HG03457 (cell line): ENCODE measurements at regions not wholly inside any gene's neighbourhood (a gene's known extent, or its start where the extent isn't known, plus 50 kb on each side); places are given as distances from the start of the nearest gene placed in this dataset.

ENCODE experiments used
- ATAC-seq: cut with Tn5 transposase; IDR thresholded peaks from one replicate; pipeline ENCODE4 v1.9.1; 2021; ENCODE audit warnings: moderate number of reproducible peaks; ENCODE audit not compliant: unreplicated experiment

DNA sequence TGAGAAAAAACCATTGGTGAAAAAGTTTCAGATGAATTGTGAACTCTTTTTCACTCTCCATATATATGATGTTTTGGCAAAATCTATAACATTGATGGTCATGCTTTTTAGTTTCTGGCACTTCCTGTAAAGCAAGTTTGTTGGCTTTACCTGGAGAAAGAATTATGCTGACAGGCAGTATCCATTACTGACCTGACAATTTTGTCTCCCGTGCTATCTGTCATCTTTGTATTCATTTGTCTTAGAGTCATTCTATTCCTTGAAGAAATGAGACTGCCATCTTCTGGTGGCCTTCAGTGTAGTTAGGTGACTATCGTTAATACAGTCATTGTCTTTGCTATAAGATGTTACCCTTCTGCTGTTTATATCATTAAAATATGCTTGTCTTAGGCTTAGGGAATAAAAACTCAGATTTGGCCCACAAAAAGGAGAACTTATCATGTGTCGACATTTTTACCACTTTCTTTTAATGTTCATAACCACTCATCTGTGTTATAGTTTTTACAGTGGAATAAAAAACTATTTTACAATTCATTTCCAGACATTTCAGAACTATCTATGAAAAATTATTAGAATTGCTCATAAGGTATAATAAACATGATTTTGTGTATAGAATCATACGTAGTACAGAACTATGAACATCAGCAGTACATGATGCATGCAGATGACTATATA is 707.0 kb downstream of the EPM2A start:
- no peak for ATAC-seq

DNA sequence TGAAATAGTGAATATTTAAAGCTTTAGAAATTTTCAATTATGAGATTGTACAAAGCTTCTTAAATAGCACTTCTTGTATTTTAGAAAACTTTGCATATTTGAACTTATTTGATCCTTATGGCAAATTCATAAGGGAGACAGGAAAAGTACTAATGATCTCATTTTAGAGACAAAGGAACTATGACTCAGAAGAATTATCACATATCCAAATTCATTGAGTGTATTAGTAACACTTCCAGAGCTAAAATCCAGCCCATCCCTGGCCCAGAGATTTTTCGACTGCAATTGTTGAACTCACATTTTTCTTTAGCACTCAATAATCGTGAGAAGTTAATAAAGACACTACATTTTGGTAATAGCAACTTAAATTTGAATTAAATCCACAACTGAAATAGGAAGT is 704.3 kb downstream of the EPM2A start:
- no peak for ATAC-seq

DNA sequence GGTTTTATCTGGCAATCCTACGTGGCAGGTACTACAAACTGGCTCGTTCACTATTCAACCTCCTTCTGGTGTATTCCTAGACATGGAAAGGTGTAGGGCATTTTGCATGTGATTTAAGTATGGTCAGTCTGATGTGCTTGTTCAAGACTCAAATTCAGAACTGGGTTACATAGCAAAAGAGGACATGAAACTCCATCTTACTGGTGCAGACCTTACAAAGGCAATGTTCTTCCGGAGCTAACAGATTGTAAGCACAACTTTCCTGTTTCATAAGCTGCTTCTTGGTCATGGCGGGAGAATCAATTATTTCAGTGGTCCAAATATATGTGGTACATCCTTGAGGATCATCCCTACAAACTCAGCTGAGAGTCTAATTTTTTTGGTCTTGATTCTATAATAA is 703.4 kb downstream of the EPM2A start:
- ATAC-seq = no peak

DNA sequence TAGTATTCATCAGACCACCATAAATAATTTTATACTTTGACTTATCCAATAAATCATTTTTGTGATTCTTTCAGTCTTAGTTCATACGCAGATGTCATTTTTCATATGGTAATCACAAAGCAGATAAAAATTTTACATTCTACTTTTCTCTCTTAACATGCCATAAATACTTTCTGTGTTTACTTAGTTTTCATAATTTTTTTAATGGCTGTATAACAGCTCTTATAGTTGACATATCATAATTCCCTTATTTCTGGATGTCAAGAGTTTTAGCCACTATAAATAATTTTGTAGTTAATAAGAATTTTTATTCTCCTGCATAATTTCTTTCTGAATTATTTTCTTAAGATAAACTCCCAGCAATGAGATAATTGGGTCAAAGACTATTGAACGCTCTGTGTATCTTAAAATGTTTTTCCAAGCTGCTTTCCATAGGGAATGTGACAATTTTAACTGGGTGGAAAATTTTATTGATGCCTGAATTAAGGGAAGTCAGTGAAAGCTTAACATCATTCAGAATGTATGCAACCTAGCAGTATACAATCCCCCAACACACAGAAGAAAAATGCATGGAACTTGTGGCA is 702.7 kb downstream of the EPM2A start:
- ATAC-seq = no peak

DNA sequence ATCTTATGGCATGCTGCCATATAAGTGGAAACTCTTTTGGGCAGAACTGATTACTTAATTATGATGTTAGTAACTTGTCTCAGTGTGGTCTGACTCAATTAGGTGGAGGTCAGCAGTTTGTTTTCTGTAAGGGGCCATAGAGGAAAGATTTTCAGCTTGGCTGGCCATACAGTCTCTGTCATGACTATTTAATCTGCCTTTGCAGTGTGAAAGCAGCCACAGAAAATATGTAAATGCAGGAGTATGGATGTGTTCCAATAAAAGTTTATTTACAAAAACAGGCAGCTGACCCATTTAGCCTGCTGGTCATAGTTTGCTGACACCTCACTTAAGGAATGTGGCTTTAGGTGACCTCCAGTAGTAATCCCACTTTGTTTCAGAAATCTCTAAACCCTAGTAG is 700.7 kb downstream of the EPM2A start:
- no peak for ATAC-seq

DNA sequence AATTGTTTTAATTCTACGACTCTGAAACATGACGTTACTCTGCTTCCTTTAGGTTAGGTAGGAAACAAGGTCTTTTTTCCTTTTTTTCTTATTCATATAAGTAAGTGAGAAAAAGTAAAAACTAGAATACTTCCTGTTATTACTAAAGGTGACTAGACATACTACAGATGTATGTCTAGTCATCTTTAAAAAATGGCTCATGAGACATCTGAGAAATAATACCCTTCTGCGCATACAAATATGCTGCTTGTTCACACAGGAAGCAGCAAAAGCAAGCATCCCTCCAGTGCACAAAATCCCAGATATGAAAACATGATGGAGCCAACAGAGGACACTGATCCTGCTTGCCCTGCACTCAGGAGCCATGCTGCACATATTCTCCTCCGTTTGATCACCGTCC is 699.1 kb downstream of the EPM2A start:
- no peak for ATAC-seq

DNA sequence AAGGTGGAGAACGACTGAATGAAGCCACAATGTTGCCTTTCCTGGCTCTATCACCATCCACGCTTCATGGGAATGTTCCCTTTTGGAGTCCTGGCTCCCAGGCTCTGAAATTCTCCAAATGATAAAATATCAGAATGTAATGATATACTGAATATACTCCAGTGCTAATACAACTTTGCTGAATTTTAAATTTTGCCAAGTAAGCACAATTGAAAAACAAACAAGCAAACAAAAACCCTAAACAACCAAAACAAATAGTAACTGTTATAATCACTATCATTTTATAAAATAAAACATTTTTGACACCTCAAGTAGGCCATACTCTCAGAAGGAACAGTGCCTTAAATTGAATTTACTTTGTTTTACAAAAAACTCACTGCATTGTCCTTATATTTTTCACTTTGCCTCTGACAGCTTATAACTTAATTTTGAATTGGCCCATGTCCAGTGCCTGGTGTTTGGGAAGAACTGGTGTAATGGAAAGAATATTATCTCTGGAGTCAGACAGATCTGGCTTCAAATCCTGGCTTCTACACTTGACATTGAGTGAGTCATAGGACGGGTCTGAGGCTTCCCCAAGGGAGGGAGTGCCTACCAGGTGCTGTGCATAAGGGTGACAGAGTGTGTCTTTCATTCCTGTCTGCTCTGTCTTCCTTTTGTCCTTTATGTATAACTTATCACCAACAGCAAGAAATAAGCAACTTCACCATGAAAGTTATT is 698.3 kb downstream of the EPM2A start:
- ATAC-seq = no peak

DNA sequence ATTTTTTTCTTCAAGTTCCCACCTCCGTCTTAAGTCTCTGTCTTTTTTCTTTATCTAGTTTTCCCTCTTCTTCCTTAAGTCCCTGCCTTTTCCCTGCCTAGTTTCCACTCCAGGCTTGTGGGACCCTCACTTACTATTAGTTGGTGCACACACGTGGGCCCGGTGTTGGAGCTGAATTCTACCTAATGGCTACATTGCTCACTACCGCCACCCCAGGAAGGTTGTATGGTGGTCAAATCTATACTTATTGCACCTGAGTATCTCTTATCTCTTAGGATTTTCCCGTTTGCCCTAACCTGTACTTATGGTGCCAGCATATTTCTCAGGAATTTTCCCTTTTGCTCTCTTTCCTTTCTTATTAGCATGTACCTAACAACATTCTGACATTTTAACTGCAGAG is 692.8 kb downstream of the EPM2A start:
- no peak for ATAC-seq

DNA sequence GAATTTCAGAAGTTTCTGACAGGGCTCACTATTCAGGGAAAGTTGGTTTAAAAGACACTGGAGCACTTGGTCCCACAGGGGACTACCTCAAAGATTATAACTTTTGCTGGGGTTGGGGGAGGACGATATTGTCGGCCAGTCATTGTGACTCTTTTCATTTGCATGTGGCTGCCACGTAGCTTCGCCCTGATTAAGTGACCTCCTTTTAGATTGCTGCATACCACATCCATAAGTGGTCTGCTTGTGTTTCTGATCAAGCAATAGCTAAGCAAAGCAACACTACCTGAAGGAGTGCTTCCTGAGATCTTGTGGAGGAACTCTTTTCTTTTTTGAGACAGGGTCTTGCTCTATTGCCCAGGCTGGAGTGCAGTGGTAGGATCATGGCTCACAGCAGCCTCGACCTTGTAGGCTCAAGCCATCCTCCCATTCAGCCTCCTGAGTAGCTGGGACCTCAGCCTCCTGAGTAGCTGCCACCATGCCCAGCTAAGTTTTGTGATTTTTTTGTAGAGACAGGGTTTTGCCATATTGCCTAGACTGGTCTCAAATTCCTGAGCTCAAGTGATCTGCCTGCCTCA is 691.3 kb downstream of the EPM2A start:
- no peak for ATAC-seq

DNA sequence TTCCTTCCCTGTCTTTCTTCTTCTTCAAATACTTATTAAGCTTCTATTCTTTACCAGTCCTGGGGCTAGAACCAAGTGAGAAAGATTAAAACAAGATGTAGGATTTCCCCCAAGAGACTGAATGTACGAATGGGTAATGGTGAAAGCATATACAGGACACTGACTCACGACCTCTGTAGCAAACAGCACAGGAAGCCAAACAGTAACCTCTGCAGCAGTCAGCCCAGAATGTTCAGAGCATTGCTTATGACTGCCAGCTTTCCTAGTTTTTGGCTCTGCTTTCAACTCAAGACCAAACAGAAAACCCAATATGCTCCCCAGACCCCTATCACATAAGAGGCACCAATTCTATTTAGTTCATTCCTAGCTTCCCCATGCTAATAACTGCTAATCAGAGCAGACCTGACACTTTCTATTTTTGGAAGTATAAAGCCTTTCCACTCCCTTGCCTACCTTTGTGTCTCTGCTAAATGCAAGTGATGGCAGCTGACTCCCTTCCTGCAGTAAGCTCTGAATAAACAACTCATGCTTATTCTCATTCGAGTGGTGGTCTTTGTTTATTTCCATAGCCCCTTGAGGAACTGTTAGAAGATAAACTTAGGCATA is 690.6 kb downstream of the EPM2A start:
- no peak for ATAC-seq

DNA sequence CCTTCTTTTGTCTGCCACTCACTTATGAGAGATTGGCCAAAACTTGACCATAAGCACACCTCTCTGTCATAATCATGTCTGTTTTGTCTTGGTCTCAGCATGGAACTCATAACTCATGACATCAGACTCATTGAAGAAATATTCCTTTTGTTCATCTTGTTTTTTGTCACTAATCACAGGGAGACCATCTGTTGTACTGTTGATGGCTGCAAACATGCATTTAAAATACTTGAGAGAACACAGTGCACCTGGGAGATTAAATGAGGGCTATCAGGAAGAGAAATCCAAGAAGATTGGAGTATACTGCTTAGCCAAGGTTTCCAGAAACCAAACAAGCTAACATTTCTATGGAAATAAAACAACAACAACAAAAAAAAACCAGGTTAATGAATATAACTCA is 689.7 kb downstream of the EPM2A start:
- no peak for ATAC-seq

DNA sequence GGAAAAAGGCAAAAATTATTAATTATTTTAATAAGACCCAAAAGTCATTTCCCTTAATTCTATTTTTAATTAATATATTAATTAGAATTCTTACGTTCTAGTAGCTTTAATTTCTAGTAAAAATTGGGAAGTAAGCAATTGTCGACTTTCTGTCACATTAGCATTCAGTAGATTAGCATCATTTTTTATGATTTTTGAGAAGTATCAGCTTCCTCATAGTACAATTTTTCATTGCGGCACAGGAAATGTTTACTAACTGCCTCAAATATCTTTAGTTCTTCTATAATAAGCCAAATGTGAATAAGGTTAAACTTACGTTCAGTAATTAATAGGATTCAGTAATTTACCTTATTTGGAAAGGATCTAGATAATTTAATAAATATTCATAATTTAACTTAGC is 687.4 kb downstream of the EPM2A start:
- no peak for ATAC-seq

DNA sequence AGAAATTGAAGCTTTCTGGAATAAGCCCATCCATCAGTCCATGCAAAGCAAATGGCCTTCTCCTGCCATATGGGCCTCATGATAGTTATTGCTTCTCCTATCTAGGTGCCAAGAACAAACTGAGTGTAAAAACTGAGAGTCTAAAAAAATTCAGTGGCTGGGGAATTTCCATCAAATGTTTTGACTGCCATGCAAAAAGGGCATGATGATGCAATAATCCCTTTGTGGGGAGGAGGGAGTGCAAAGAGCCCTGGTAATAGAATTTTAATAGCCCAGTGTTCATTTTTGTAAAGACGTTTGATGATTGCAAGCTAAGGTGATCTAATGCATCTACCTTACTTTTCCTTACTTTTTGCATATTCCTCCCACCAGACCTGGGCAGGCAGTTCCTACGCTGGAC is 683.7 kb downstream of the EPM2A start:
- no peak for ATAC-seq

DNA sequence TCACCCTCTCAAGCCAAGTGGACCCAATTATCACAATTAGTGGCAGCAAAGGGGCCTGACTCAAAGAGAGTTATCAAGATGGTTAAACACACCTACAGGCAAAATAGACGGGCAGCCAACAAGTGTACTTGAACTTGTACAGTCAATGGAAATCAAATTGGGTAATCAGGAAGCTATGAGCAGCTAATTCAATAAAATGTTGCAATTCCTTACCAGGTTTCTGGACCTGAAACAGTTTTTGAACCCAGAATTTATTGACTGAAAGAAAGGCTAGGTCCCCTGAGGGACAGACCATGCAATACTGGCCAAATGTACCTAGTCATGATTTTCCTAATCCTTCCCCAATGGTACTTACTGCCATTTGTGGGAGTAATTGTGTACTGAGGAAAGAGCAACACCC is 679.8 kb downstream of the EPM2A start:
- no peak for ATAC-seq

DNA sequence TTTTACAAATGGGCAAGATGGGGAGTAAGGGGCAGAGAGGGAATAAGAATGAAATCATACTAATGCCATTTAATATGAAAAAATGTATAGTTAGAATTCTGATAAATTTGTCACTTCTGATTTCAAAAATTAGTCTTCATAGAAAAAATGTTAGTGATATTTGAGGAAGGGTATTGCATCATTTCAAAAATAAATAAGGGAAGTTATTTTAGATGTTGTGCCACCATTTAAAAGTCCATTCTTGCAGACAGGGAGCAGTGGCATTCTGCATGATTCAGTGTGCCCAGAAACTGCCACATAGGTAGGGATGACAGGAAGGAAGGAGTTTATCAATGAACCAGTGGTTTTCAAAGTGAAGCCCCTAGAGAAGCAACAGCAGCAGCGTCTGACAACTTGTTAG is 674.6 kb downstream of the EPM2A start:
- no peak for ATAC-seq

DNA sequence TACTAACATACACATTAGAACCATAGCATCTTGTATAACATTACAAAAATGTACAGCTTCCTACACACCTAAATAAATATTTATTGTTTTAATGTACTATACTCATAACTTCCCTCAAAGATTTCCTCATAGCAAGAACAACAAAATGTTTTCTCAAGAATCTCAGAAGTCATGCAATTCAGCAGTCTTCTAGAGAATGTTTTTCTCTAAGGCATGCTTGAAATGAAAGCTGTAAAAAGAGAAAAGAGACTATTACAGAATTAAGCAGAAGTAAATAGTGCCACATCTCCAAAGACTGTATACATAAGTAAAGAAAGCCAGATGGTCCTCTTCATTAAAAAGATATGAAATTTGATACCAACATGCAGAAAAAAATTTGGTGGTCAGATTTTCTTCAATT is 672.2 kb downstream of the EPM2A start:
- ATAC-seq = no peak

DNA sequence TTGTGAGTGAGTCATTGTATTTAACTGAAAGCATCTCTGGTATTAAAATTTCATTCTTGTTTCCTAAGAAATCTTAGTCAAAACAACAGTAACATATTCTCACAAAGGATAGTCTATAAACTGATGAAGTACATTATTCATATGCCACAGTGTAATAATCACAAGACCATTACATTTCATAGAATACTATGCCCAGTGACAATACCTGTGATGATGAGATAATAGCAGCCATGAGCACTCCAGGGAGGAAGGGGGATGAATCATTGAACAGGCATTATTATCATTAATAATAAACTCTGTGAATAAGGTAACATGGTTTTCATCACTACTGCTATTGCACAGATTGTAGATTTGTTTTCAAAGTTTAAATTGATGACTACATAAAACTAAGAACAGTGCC is 667.9 kb downstream of the EPM2A start:
- ATAC-seq = no peak

DNA sequence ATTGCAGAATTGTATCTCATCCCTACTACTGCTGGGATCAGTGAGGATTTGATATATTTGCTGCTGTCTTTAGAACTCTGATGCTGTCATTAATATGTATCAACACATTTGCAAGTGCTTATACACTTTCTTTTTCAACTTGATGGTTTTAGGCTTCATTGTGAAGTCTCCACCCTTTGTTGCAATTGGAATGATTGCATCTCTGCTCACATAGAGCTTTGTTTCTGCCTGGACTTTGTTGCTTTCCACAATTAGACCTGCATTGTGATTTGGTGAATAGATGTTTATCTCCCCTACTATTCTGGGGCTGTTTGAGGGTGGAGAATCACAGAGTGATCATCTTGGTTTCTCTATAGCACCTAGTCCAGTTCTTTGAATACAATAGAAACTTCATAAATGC is 666.7 kb downstream of the EPM2A start:
- ATAC-seq = no peak

DNA sequence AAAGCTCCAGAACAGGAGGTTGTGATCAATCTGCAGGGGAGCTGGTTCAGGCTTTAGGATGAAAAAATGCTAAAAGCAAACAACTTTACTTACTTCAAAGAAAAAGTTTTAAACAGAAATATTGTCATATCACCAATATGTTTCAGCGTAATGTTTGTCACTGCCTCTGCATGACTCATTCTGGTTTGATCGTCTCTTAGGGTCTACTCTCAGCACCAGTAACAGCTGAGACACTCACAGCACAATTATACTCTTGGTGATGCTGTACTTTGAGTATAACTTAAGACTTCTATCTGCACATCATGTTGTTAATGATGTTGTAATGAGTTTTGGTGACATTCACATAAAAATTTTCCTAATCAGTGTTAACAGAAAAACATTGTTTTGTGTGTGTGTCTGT is 665.4 kb downstream of the EPM2A start:
- ATAC-seq = no peak

DNA sequence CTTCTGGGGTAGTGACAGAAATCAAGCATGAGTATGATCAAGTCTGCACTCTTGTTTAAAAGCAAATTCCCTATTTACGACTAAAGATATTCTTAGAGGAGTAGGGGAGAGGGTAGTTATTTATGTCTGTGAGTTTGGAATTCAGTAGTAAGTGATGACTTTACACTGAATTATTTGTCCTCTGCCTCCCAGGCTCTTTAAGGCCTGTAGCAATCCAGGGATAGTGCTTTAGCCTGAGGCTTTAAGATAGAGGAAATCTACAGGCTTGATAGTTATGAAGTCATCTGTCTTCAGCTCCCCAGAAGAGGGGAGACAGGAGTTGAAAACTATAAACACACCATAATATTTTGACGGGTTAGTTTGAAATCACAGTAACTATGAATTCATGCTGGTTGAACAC is 664.5 kb downstream of the EPM2A start:
- no peak for ATAC-seq

DNA sequence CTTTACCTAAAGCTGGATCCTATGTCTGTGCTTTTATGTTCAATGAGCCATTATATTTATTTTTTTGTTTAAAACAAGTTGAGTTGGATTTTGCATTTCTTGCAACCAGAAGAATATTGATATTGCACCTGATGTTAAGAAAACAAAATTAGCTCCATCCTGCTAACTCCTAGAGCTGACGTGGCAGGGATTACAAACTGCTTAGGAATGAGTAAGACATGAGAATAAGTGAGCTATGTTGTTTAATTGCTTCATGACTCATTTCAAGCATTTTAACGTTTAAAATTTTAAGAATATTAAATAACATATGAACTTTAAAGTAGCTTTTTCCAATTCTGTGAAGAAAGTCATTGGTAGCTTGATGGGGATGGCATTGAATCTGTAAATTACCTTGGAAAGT is 663.5 kb downstream of the EPM2A start:
- no peak for ATAC-seq

DNA sequence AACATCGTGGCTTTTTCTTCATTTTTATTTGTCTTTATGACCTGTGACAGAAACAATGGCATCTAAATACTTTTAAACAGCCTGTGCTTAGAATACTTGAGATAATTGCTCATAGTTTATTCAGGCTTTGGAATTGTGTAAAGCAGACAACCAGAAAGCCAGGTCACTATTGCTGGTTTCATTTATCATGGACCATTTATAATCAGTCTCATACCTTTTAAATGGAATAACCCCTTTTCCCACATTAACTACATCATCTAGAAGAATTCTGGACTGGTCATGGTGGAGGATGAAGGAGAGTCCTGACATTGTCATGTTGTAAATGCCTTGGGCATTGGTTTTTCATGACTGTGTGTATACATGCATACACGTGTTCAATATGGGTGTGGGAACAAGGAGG is 661.5 kb downstream of the EPM2A start:
- no peak for ATAC-seq
